GM12878 (cell line): ENCODE measurements at regions not wholly inside any gene's neighbourhood (a gene's known extent, or its start where the extent isn't known, plus 50 kb on each side); places are given as distances from the start of the nearest gene placed in this dataset.
"Not testable (repeated sequence)": the region's sequence is repeated elsewhere in the genome, so short reads cannot be mapped to it uniquely, and the experiment has no call there.

Source experiments
- ATAC-seq: fragments of 200-7000 bp; cut with Tn5 transposase; 3 replicates; pipeline ENCODE4 v1.9.1; 2020; ENCODE audit warnings: mild to moderate bottlenecking, moderate library complexity
- BruUV-seq: library from RNA; stranded (reverse); fragments of 400-500 nt; replicated peaks from 2 replicates; lab custom pipeline; 2021; lab: Mats Ljungman, UMichigan
- CTCF ChIA-PET: fragments of 300-600 bp; sonication (Branson Sonifier 250); formaldehyde crosslinking; extraction: SDS; loops from one replicate; lab custom pipeline; 2021; ENCODE audit warnings: inconsistent platforms; lab: Yijun Ruan, JAX
- POLR2A ChIA-PET: fragments of 350-600 bp; formaldehyde crosslinking; extraction: SDS; loops from one replicate; lab custom pipeline; 2021; ENCODE audit warnings: inconsistent platforms; lab: Charles Lee
- RAD21 ChIA-PET: fragments of 300-600 bp; sonication (Branson Sonifier 250); formaldehyde crosslinking; loops from one replicate; lab custom pipeline; 2023; ENCODE audit warnings: antibody characterized with exemption; ENCODE audit not compliant: unreplicated experiment; lab: Charles Lee
- SMC1A ChIA-PET: fragments of 300-600 bp; sonication (Branson Sonifier 250); formaldehyde crosslinking; loops from one replicate; lab custom pipeline; 2023; ENCODE audit not compliant: unreplicated experiment, uncharacterized antibody; lab: Charles Lee
- DNase-seq: peaks from one replicate; pipeline ENCODE4 v3.0.0-alpha.2; 2011; ENCODE audit warnings: low read depth, low spot score
- FAIRE-seq: peaks from 3 replicates; lab custom pipeline; 2011; peaks lifted over from hg19 to GRCh38; lab: Jason Lieb, UNC
- H2AFZ ChIP-seq: 2 replicates; pipeline ENCODE4 v1.6.0; 2011; ENCODE audit warnings: low read depth, low read length, control low read depth; ENCODE audit not compliant: control insufficient read depth
- H3K27ac ChIP-seq: 2 replicates; pipeline ENCODE4 v1.5.1; 2011; ENCODE audit warnings: control low read depth; ENCODE audit not compliant: control insufficient read depth, insufficient read depth
- H3K27me3 ChIP-seq, 2 experiments: replicated peaks in 1 of 2; 2 replicates each; pipeline versions ENCODE4 v1.6.0 to v1.6.1; 2011; ENCODE audit warnings: low read length in 1 of 2; ENCODE audit not compliant: control insufficient read depth in 2 of 2, insufficient read depth in 2 of 2
- H3K36me3 ChIP-seq, 2 experiments: 2 replicates each; pipeline ENCODE4 v1.5.1; 2011; ENCODE audit warnings: low read length in 1 of 2; ENCODE audit not compliant: control insufficient read depth in 2 of 2, insufficient read depth in 2 of 2
- H3K4me1 ChIP-seq: 2 replicates; pipeline ENCODE4 v1.6.1; 2011; ENCODE audit warnings: mild to moderate bottlenecking, low read length, moderate library complexity, mixed read lengths; ENCODE audit not compliant: control insufficient read depth, insufficient read depth
- H3K4me2 ChIP-seq: 2 replicates; pipeline ENCODE4 v1.6.0; 2011; ENCODE audit warnings: control low read depth; ENCODE audit not compliant: control insufficient read depth, insufficient read depth
- H3K4me3 ChIP-seq: fragments of 200-600 bp; sonication (generic); 2 replicates; pipeline ENCODE4 v1.5.1; 2016
- H3K79me2 ChIP-seq: 2 replicates; pipeline ENCODE4 v1.6.0; 2011; ENCODE audit warnings: low read length; ENCODE audit not compliant: control insufficient read depth, insufficient read depth
- H3K9ac ChIP-seq: 2 replicates; pipeline ENCODE4 v1.8.0; 2011; ENCODE audit warnings: low read length, control low read depth, mixed read lengths; ENCODE audit not compliant: control insufficient read depth, insufficient read depth
- H3K9me3 ChIP-seq: replicated peaks from 3 replicates; pipeline ENCODE4 v1.5.1; 2011; ENCODE audit warnings: mild to moderate bottlenecking, low read length; ENCODE audit not compliant: control insufficient read depth, insufficient read depth
- H4K20me1 ChIP-seq: 2 replicates; pipeline ENCODE4 v1.6.0; 2011; ENCODE audit not compliant: control insufficient read depth, insufficient read depth
- BRCA1 ChIP-seq: IDR thresholded peaks from 2 replicates; pipeline ENCODE4 v1.6.1; 2011; ENCODE audit warnings: low read depth, low read length, improper control_type of control experiment
- ETV6 ChIP-seq, 2 experiments: fragments of 450-650 bp in 1 of 2; IDR thresholded peaks in 1 of 2; conservative IDR thresholded peaks in 1 of 2; 2 replicates each; pipeline ENCODE4 v1.6.1; 2014; ENCODE audit warnings: antibody characterized with exemption in 1 of 2, borderline replicate concordance in 1 of 2, low read depth in 1 of 2, mild to moderate bottlenecking in 1 of 2, moderate library complexity in 1 of 2
- MTA2 ChIP-seq: fragments of 450-650 bp; IDR thresholded peaks from 2 replicates; pipeline ENCODE4 v1.6.1; 2016; ENCODE audit warnings: low read depth, mild to moderate bottlenecking, moderate library complexity
- PAX5 ChIP-seq: IDR thresholded peaks from 2 replicates; pipeline ENCODE4 v1.6.1; 2011; ENCODE audit warnings: low read depth, low read length, borderline replicate concordance
- POLR2AphosphoS2 ChIP-seq: IDR thresholded peaks from 2 replicates; pipeline ENCODE4 v1.6.1; 2011; ENCODE audit warnings: low read depth, mild to moderate bottlenecking, low read length, improper control_type of control experiment, moderate library complexity
- ZNF217 ChIP-seq: fragments of 450-650 bp; IDR thresholded peaks from 2 replicates; pipeline ENCODE4 v1.6.1; 2017; ENCODE audit warnings: antibody characterized with exemption, mild to moderate bottlenecking
- WGBS: methylation state at CpG from one replicate; pipeline ENCODE4 v1.1.6; 2016; ENCODE audit warnings: low lambda C conversion rate; ENCODE audit not compliant: insufficient replicate concordance, insufficient coverage; ENCODE audit errors: missing lambda C conversion rate; 5-methylcytosine and 5-hydroxymethylcytosine counted together
- in situ Hi-C: fragments of 300-500 bp; cut with MboI; formaldehyde crosslinking; loops from 9 replicates; pipeline ENCODE4 v1.14.3; 2018; ENCODE audit warnings: mixed read lengths
- intact Hi-C: fragments of 100-400 bp; cut with micrococcal nuclease; formaldehyde crosslinking; loops from one replicate; pipeline ENCODE4 v1.14.2; 2022; ENCODE audit not compliant: unreplicated experiment
- TF ChIP-seq, protein P1 (sequence below): fragments of 150-350 bp; IDR thresholded peaks from 2 replicates; pipeline ENCODE4 v1.6.1; 2014; ENCODE audit warnings: mild to moderate bottlenecking, low read depth, low read length

GRCh38 chr14:49089107-49089506 is 497.1 kb downstream of the RPS29 start:
- POLR2A ChIA-PET, result no interaction called here
- BruUV-seq, result no TSS peak

DNA sequence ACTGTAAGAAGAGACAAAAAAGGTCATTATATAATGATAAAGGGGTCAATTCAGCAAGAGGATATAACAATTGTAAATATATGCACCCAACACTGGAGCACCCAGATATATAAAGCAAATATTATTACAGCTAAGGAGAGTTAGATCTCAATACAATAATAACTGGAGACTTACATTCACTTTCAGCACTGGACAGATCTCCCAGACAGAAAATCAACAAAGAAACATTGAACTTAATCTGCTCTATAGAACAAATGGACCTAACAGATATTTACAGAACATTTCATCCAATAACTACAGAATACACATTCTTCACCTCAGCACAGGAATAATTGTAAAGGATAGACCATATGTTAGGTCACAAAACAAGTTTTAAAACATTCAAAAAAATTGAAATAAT is 512.9 kb downstream of the RPS29 start:
- H3K9ac ChIP-seq, SMC1A ChIA-PET, H3K9me3 ChIP-seq, H3K4me3 ChIP-seq, ATAC-seq, H3K27me3 ChIP-seq, H3K27ac ChIP-seq, H3K4me2 ChIP-seq, FAIRE-seq, in situ Hi-C loops, H3K4me1 ChIP-seq, BruUV-seq, H3K36me3 ChIP-seq, H2AFZ ChIP-seq, H3K79me2 ChIP-seq, RAD21 ChIA-PET, H4K20me1 ChIP-seq, CTCF ChIA-PET, POLR2A ChIA-PET, DNase-seq, intact Hi-C loops: not testable (repeated sequence)

More at GRCh38 chr14:49089107-49089506, 497.1 kb downstream of the RPS29 start:
- ATAC-seq (no peak), DNase-seq (no peak), FAIRE-seq (no peak)
- RAD21 ChIA-PET, result no interaction called here
- H3K9me3 ChIP-seq, result no peaks in the 10 kb centered on the region
- H3K4me3 ChIP-seq, result no peak overlapping the region
- TF ChIP-seq POLR2AphosphoS2 (no peak), PAX5 (no peak), ETV6 (conservative IDR thresholded peaks at IDR 0.05 in 1 of 2, IDR thresholded peaks at IDR 0.05 in 1 of 2; ENCODE audit: borderline replicate concordance in 1 of 2, low read depth in 1 of 2) (no peak), MTA2 (no peak), ZNF217 (no peak), BRCA1 (no peak)
- TF ChIP-seq, protein P1, sequence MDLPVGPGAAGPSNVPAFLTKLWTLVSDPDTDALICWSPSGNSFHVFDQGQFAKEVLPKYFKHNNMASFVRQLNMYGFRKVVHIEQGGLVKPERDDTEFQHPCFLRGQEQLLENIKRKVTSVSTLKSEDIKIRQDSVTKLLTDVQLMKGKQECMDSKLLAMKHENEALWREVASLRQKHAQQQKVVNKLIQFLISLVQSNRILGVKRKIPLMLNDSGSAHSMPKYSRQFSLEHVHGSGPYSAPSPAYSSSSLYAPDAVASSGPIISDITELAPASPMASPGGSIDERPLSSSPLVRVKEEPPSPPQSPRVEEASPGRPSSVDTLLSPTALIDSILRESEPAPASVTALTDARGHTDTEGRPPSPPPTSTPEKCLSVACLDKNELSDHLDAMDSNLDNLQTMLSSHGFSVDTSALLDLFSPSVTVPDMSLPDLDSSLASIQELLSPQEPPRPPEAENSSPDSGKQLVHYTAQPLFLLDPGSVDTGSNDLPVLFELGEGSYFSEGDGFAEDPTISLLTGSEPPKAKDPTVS, result no peak
- SMC1A ChIA-PET, result no interaction called here
- H2AFZ ChIP-seq, result no peak overlapping the region
- H3K4me1 ChIP-seq, result no peaks in the 10 kb centered on the region
- no peaks in the 10 kb centered on the region for H4K20me1 ChIP-seq
- CTCF ChIA-PET, result no interaction called here
- no peak overlapping the region for H3K9ac ChIP-seq
- H3K27me3 ChIP-seq, result no peaks in the 10 kb centered on the region
- in situ Hi-C loops (no loop called here), intact Hi-C loops (no loop called here)
- 33% methylated on average over 3 of the region's 3 CpGs for WGBS
- no peak overlapping the region for H3K4me2 ChIP-seq
- no peaks in the 10 kb centered on the region for H3K36me3 ChIP-seq
- no peak overlapping the region for H3K27ac ChIP-seq
- H3K79me2 ChIP-seq, result no peaks in the 10 kb centered on the region
